22Rv1 (cell line): ENCODE measurements at regions not wholly inside any gene's neighbourhood (a gene's known extent, or its start where the extent isn't known, plus 50 kb on each side); places are given as distances from the start of the nearest gene placed in this dataset.

Experiments used
- ZFX ChIP-seq: fragments of 450-650 bp; IDR thresholded peaks from 2 replicates; pipeline ENCODE4 v1.6.1; 2017; ENCODE audit warnings: antibody characterized with exemption, borderline replicate concordance
- TF ChIP-seq, protein P1 (sequence below): fragments of 450-650 bp; IDR thresholded peaks from 2 replicates; pipeline ENCODE4 v1.5.1; 2017; ENCODE audit warnings: mild to moderate bottlenecking

DNA sequence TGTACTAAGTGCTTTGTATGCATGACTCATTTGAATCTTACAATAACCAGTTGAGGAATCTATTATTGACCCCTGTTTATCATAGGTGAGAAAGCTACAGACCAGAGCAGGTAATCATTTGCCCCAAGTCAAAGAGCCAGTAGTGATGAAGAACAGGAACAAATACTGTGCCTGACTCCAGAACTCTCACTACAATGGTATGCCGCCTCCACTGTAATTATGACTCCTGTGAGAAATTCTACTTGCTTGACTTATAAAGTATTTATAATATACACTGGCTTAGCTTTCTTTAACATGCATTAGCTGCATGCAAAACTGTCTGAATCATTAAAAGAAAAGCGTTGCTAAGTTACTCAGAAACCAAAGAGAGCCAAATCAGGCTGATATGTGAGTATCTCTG lies 92.6 kb downstream of the ZNF281 start:
- TF ChIP-seq, protein P1, sequence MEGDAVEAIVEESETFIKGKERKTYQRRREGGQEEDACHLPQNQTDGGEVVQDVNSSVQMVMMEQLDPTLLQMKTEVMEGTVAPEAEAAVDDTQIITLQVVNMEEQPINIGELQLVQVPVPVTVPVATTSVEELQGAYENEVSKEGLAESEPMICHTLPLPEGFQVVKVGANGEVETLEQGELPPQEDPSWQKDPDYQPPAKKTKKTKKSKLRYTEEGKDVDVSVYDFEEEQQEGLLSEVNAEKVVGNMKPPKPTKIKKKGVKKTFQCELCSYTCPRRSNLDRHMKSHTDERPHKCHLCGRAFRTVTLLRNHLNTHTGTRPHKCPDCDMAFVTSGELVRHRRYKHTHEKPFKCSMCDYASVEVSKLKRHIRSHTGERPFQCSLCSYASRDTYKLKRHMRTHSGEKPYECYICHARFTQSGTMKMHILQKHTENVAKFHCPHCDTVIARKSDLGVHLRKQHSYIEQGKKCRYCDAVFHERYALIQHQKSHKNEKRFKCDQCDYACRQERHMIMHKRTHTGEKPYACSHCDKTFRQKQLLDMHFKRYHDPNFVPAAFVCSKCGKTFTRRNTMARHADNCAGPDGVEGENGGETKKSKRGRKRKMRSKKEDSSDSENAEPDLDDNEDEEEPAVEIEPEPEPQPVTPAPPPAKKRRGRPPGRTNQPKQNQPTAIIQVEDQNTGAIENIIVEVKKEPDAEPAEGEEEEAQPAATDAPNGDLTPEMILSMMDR, result no peak
- TF ChIP-seq ZFX, result no peak
